NCI-H146 (cell line): ENCODE measurements at regions not wholly inside any gene's neighbourhood (a gene's known extent, or its start where the extent isn't known, plus 50 kb on each side); places are given as distances from the start of the nearest gene placed in this dataset.

Experiments used
- DNase-seq: peaks from one replicate; lab custom pipeline; 2025; lab: John Stamatoyannopoulos, UW

DNA sequence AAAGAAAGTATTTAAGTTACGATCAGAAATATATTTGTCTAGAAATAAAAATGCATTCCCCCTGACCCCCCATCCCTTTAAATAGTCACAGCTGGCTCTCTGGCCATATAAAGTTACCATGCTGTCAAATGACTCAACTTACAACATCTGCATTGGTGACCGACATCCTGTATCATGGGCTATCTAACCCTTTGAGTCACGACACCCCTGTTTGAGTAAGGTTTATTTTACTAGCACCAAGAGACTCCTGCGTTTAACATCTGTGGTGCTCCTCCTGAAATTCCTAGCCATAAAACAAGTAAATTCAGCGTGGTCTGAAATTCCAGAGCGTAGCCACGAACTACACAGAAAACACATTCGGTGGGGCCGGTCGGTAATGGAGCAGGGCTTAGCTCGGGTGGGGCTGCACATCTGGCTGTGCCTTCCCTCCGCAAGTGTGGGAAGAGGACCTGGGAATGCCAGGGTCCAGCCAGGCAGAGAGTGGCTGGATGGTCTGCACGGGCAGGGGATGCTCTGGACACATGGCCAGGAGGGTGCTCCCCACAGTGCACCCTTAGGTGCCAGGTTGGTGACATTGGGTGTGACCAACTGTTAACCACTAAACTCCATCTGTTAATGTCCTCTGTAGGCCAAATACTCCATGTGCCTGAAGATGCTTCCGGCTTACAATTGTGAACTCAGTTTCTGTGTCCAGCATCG is 53.0 kb upstream of the CLDN14 start:
- DNase-seq = no peak

GRCh38 chr21:36533468-36533848 is 53.5 kb upstream of the CLDN14 start:
- DNase-seq = no peak

DNA sequence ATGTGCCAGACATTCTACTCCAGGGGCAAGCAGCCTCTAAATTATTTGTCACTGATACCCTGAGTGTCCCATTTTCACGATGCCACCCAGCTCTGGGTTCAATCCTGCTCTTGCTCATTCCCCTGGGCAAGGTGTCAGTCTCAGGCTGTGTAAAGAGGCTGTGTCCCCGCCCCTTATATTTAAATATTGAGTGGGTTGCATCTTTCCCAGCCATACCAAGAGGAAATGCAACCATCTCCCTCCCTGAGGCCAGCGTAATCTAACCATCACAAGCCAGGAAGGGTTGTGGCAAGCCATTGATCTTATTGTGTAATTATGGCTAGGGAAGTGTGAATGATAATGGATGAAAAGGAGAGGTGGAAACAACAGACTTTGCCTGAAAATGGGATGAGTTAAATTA is 54.7 kb upstream of the CLDN14 start:
- DNase-seq = no peak

DNA sequence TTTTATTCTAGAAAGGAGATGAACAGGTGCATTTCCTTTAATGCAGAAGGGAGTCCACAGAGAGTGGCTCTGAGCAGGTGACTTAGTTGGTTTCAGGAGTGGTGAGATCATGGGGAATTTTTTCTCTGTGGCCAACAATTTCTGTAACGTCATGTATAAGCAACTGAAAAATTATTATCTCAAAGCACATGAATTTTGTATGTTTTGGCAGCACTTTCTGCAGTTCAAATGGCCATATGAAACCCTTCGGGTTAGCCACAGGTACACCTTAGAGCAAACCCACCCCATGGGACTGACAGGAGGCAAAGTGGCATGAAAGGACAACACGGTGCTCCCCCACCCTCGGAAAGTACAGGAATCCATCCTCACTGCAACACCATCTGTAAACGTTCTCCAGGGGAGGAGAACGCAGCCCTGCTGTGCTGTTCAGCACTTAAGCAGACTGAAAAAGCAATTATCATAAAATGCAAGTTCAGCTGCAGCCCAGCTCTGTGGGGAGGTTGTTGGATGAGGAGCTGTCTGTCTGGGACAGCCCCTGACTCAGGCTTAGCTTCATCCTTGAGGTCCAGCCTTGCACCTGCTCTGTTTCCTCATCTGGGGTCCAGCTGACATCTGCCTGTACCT is 55.8 kb upstream of the CLDN14 start:
- peak; percentile 47 for DNase-seq

DNA sequence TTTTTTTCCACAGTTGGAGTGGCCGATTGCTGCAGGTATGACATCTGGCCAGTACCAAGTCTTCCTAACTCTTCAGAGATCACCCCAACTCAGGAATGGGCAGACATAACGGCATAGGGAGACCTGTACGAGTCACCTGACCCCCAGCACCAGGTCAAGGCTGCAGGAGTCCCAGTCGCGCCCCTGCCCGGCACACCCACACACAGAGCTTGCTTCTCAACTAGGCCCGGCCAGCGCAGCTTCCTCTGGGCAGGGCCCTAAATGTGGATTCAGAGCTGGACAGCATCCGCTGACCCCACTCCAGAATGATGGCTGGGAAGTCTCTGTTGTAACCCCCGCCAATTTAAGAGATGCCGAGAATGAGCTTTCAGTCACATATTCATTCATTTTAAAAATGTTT is 58.8 kb upstream of the CLDN14 start:
- DNase-seq = no peak

- DNase-seq = no peak
These were observed 59.7 kb upstream of the CLDN14 start for GRCh38 chr21:36539434-36540150.

- no peak for DNase-seq
These were observed 60.8 kb upstream of the CLDN14 start for GRCh38 chr21:36540700-36541099.

DNA sequence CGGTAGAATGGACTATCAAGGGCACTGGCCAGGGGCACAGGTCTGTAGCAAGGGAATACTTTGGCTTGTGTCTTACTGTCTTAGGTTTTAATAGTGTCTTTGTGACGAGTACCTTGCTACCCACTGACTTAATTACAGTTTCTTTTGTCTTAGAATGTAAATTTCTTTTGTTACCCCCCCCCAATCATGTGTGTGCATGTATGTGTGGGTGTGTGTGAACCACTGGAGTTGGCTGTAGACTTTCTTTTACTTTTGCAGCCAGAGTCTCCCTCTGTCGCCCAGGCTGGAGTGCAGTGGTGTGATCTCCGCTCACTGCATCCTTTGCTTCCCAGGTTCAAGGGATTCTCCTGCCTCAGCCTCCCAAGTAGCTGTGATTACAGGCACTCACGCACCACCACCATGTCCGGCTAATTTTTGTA is 61.8 kb upstream of the CLDN14 start:
- no peak for DNase-seq

DNA sequence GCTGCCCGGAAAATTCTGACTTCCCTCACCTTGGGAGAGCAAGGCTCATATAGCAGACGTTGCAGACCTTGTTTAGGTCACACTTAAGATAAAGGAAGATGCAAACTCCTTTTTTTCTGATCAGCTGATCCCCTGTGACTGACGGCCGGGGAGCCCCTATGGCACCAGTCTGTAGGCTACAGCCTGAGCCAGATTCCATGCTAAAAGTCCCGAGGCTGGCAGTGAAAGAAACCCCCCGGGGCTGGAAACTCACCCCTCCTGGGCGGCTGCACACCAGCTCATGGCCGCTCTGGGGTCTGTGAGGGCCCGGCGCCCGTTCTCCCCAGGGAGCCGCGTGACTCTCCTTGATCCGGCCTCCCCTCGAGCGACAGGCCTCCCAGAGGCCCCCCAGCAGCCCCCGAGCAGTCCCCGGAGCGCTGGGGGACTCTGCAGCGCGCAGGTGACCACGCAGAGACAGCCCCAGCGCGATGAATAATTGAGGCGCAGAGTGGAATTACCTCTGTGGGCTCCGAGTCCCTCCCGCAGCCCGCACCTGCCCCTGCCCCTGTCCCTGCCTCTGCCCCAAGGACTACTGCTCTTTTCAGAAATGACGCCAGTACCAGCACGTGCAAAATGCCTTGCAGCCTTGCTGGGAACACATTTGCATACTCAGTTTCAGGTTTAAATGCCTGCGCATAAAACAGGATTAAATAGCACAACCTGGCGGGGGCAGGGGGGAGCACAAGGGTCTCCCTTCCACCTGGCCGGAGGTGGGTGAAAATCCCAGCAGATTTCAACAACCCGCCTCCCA is 62.6 kb upstream of the CLDN14 start:
- no peak for DNase-seq

DNA sequence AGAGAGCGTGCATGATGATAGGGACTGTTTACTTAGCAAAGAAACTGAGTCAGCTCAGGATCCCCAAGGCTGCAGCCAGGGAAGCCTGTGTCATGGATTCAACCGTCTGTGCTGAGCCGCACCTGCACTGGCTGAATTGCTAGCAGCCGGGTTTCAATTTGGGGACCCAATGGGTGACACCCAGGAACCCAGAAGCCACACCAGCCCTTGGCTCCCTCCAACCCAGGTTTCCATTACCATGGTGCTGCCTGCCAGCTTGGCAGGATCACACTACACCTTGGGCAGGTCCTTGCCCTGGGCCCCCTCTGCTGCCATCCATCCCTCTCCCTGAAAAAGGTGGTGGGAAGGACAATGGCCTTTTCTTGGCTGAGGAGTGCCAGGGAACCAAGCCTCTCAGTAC is 64.0 kb upstream of the CLDN14 start:
- DNase-seq = no peak

DNA sequence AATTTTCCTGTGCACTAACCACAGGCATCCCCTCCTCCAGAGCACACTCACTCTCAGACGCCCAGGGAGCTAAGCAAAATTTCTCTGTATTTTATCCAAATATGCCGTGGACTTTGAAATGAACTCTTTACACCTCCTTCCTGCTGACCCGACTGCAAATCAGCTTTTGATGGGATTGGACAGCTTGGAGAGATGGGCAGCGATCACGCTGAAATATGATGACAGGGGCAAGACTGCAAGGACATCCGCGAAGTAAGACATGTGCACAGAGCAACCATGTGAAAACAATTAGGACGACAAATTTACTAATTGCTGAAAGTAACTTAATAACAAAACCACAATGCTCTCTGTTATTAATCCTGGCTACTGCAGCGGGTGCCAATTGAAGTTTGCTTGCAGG is 64.6 kb upstream of the CLDN14 start:
- no peak for DNase-seq

DNA sequence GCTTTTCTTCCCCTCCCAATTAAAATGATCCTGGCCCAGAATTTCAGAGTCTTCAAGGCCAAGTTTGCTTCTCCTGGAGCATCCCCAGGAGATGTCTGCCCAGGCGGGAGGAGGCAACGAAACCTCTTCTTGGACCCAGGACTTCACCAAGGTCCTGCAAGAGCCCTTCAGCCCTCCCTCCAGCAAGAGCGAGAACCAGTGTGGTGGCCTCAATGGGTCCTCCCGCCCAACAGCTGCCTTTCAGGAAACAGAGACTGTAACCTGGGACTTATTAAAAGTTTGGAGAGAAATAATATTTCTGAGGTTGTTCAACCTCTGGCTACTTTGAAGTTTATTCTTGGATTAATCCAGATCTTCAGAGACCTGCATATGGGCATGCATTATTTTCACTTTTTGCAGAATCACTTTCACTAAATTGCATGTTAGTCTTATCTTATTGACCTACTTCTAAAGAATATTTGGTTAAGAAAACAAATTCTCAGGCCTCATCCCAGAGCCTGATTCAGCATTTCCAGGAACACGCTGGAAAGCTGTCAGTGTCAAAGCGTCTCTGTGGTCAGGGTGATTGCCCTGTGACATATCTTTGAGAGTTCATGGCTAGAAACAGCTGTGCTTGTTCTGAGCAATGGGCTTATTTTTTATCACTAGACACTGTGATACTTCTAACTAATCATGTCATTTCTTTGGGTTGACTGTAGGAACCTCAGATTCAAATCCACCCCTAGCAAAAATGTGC is 66.0 kb upstream of the CLDN14 start:
- no peak for DNase-seq

DNA sequence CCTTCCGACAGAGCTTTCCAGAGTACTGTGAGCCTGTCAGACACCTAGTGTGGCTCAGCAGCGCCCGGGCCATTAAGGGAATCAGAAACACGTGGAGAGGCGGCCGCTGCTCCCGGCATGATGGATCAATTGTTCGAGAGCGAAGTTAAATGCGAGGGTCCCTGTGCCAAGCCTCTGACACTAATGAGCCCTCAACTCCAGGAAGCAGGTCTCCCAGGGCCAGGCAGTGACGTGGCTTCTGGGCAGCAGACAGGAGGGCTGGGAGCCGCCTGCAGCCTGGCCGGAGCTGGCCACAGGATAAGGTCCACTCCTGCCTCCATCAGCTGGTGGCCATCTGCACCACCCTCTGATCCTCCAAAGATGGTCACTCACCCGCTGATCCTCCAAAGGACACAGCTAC is 67.5 kb upstream of the CLDN14 start:
- DNase-seq = no peak

GRCh38 chr21:36548866-36549265 is 68.9 kb upstream of the CLDN14 start:
- DNase-seq = no peak

GRCh38 chr21:36549470-36549869 is 69.5 kb upstream of the CLDN14 start:
- DNase-seq = peak; percentile 43

DNA sequence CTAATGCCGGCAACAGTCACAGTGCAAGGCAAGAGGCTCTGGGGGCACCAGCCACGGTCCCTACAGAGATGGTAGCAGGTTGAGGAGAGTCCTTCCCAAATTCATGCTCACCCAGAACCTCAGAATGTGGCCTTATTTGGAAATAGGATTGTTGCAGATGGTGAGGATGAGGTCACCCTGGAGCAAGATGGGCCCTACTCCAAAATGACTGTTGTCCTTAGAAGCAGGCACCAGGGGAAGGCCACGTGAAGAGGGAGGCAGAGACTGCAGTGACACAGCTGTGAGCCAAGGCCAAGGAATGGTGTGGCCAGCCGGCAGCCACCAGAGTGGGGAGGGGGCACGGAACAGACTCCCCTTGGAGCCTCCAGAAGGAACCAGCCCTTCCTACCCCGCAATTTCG is 70.8 kb upstream of the CLDN14 start:
- no peak for DNase-seq

DNA sequence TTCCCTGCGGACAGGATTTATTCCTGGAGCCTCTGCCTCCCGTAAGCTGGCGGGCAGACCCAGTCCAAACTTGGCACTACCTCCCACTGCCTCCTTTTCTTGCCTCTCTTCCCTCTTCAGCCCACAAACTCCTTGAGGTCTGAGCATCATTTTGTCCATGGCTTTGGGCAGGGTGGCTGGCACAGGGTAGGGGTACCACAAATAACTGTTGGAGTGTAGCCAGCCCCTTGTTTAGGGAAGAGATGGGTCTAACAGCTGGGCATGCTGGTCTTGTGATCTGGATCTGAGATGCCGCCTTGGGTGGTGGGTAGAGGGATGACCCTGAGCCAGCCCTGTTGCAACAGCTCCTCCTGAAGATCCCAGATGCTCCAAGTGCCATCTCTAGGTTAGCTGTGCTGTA is 71.4 kb upstream of the CLDN14 start:
- no peak for DNase-seq

DNA sequence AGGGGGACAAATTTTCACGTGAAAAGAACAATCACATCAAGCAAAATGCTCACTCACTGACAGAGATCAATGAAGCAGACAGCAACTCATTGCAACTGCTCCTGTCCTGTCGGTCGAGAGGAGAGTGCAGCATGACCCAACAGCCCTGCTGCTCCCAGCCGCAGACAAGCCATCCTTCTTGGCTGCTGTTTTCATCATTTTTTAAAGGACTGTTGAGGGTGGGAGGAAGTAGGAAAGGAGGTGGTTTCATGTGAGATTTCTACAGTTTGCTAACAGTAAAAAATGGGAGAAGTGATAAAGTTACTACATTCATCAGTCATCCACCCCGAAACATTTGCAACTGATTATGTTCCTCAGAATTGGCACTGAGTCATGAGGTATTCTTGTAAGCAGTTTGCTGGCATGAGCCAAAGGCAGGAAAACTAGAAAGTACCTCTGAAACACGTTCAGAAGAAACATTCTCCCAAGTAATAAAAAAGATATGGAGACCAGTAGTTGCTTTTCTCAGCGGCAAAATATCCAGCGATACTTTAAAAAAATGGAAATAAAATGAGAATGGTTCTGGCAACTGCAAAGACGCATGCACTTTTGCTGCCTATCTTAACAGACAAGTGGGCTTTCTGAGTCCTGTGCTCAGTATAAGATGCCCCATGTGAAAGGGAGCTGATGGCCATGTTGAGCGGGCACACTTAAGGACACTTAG is 72.0 kb upstream of the CLDN14 start:
- peak; percentile 78 for DNase-seq

DNA sequence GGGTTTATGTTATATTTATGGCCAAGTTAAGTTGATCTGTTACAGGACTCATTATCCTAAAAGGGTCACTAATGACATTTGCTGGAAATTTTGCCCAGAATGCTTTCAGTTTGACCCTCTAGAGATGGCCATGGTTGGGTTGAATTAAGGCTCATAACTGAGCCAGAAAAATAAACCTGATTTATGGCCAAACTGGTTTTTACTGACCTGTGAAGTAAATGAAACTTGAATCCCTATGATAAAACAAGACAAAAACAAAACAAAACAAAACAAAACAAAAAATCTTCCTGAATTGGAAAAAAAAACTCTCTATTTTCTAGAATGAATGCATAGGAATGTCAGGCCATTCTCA is 72.5 kb upstream of the CLDN14 start:
- no peak for DNase-seq

GRCh38 chr21:36553406-36553805 is 73.5 kb upstream of the CLDN14 start:
- no peak for DNase-seq

- DNase-seq = no peak
These were observed 74.7 kb upstream of the CLDN14 start for GRCh38 chr21:36554411-36555157.
